ENCODE measurements at regions not wholly inside any gene's neighbourhood (a gene's known extent, or its start where the extent isn't known, plus 50 kb on each side); places are given as distances from the start of the nearest gene placed in this dataset.
"Not testable (repeated sequence)": the region's sequence is repeated elsewhere in the genome, so short reads cannot be mapped to it uniquely, and the experiment has no call there.

DNA sequence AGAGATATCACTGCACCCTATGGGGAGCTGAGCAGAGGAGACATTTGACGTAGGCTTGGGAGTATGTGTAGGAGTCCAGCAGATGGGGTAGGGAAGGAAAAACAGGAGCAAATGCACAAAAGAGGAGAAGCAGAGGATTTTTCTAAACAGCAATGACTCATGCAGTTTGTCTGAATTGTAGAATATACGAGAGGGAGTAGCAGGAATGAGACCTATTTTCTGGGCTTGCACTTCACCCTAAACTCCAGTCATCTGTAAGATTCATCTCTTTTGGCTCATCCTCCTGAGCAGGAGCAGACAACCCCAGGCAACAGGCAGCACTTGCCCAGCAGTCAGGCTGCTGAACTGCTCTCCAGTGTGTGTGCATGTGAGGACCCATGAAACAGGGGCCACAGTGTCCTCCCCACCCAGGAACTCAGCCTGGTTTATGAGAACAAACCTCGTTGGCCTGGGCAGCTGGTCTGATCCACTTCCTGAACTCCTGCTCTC, 100.2 kb upstream of the CDC42EP3 start:
- H2AFZ ChIP-seq (ENCODE audit: low read length, unreplicated experiment) = no peak overlapping the region
- H3K4me3 ChIP-seq (ENCODE audit: low read depth, low read length) = no peak overlapping the region
- peak overlapping the region; percentile 31 for H3K27ac ChIP-seq (ENCODE audit: low read depth, low read length)
- no peaks in the 10 kb centered on the region for H3K36me3 ChIP-seq (ENCODE audit: insufficient read depth, low read length)
- peaks cover 63% of the 10 kb centered on the region for H3K4me1 ChIP-seq (ENCODE audit: control insufficient read depth, insufficient read depth, low read length, unreplicated experiment)
- no peaks in the 10 kb centered on the region for H3K79me2 ChIP-seq (ENCODE audit: control insufficient read depth, insufficient read depth, low read length, unreplicated experiment)
- no peaks in the 10 kb centered on the region for H3K27me3 ChIP-seq (ENCODE audit: insufficient read depth, low read length)

GRCh38 chr2:37773371-37774130, 102.1 kb upstream of the CDC42EP3 start:
- Histone ChIP-seq H3K4me1 (ENCODE audit: control insufficient read depth, insufficient read depth, low read length, unreplicated experiment) (peaks cover 63% of the 10 kb centered on the region), H3K4me3 (ENCODE audit: low read depth, low read length) (no peak overlapping the region), H3K36me3 (ENCODE audit: insufficient read depth, low read length) (no peaks in the 10 kb centered on the region), H2AFZ (ENCODE audit: low read length, unreplicated experiment) (no peak overlapping the region), H3K27me3 (ENCODE audit: insufficient read depth, low read length) (no peaks in the 10 kb centered on the region), H3K79me2 (ENCODE audit: control insufficient read depth, insufficient read depth, low read length, unreplicated experiment) (no peaks in the 10 kb centered on the region), H3K27ac (ENCODE audit: low read depth, low read length) (no peak overlapping the region)

GRCh38 chr2:37774171-37774944, 102.9 kb upstream of the CDC42EP3 start:
- not testable (repeated sequence) for H3K36me3 ChIP-seq (ENCODE audit: insufficient read depth, low read length); H3K27ac ChIP-seq (ENCODE audit: low read depth, low read length); H3K79me2 ChIP-seq (ENCODE audit: control insufficient read depth, insufficient read depth, low read length, unreplicated experiment); H2AFZ ChIP-seq (ENCODE audit: low read length, unreplicated experiment); H3K27me3 ChIP-seq (ENCODE audit: insufficient read depth, low read length); H3K4me3 ChIP-seq (ENCODE audit: low read depth, low read length)
- peaks cover 63% of the 10 kb centered on the region for H3K4me1 ChIP-seq (ENCODE audit: control insufficient read depth, insufficient read depth, low read length, unreplicated experiment)

DNA sequence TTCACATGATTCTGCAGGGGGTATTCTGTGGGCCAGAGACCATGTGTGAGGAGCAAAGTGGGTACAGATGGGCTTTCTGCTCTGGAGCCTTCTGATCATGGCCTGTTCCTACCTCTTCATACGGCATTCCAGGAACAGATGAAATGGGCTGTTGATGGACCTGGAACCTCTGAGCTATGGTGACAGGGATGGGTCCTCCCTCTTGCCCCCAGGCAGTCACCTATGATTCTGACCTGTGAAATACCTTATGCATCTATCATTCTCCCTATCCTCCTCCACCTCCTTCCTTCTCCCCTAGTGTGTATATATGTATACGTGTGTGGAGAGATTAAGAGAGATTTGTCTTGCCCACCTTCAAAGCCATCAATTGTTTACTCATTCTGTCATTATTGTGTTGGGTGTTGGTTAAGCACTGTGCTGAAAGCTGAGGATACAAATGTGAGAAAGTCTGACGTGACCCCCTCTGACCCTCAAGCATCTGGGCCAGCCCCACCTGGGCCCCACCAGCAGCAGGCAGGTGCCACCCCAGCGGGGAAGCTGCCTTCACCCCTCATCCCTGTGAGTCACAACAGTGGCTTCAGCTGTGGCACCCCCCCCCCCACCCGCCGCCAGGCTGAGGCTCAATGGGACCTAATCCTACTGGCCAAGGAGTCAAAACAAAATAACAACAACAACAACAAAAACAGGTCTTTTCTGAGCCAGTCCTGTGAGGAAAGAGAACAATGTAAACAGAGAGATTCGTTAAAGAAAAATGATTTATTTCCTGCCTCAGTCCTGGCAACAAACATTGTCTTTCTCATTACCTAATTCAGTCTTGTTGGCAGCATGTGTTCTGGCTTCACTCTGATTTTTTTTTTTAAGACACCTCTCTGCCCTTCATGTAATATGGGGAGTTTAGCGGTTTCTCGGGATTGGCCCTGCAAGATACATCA, 103.8 kb upstream of the CDC42EP3 start:
- no peaks in the 10 kb centered on the region for H3K27me3 ChIP-seq (ENCODE audit: insufficient read depth, low read length)
- peak overlapping the region; percentile 87 for H3K27ac ChIP-seq (ENCODE audit: low read depth, low read length)
- peak overlapping the region; percentile 28; the same call in 1 of the 2 replicates for H3K4me3 ChIP-seq (ENCODE audit: low read depth, low read length)
- no peaks in the 10 kb centered on the region for H3K79me2 ChIP-seq (ENCODE audit: control insufficient read depth, insufficient read depth, low read length, unreplicated experiment)
- peak overlapping the region; percentile 44 for H2AFZ ChIP-seq (ENCODE audit: low read length, unreplicated experiment)
- H3K4me1 ChIP-seq (ENCODE audit: control insufficient read depth, insufficient read depth, low read length, unreplicated experiment) = peaks cover 67% of the 10 kb centered on the region
- no peaks in the 10 kb centered on the region for H3K36me3 ChIP-seq (ENCODE audit: insufficient read depth, low read length)

DNA sequence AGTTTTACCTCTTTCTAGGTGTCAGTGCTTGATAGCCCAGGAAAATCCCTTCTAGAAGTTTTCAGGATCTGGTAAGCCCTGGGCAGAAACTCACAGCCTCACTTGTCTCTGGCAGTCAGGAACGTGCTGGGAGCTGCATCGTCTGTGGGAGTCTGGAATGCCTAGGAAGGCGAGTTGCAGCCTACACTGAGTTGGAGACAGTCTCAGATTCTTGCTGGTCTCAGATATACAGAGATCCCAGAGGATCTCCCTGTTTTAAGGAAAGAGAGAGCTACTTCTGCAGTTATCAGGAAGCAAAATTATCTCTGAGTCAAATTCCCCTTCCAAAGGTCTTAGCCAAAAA, 104.4 kb upstream of the CDC42EP3 start:
- Histone ChIP-seq H2AFZ (ENCODE audit: low read length, unreplicated experiment) (peak overlapping the region; percentile 44), H3K27me3 (ENCODE audit: insufficient read depth, low read length) (no peaks in the 10 kb centered on the region), H3K4me3 (ENCODE audit: low read depth, low read length) (peak overlapping the region; percentile 28; the same call in 1 of the 2 replicates), H3K36me3 (ENCODE audit: insufficient read depth, low read length) (no peaks in the 10 kb centered on the region), H3K4me1 (ENCODE audit: control insufficient read depth, insufficient read depth, low read length, unreplicated experiment) (peaks cover 74% of the 10 kb centered on the region), H3K27ac (ENCODE audit: low read depth, low read length) (peak overlapping the region; percentile 87), H3K79me2 (ENCODE audit: control insufficient read depth, insufficient read depth, low read length, unreplicated experiment) (no peaks in the 10 kb centered on the region)

DNA sequence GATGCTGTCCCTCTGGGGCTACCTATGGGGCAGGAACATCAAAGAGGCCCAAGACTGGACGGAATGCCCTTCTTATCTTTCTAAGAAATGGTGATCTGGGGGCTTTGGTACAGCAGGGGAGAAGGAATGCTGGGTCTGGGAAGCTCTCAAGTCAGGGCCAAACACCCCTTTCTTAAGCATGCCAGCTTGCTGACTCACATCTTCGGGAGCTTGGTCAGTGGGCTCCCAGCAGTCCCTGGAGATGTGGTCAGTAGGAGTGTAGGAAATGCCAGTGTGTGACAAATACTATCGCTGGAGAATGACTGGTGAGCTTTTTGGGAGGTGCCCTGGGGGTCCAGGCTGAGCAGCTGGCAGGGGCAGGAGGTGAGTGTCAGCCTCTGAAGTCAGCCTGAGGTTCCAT, 105.0 kb upstream of the CDC42EP3 start:
- peak overlapping the region; percentile 28; the same call in 1 of the 2 replicates for H3K4me3 ChIP-seq (ENCODE audit: low read depth, low read length)
- no peaks in the 10 kb centered on the region for H3K79me2 ChIP-seq (ENCODE audit: control insufficient read depth, insufficient read depth, low read length, unreplicated experiment)
- no peaks in the 10 kb centered on the region for H3K36me3 ChIP-seq (ENCODE audit: insufficient read depth, low read length)
- H3K4me1 ChIP-seq (ENCODE audit: control insufficient read depth, insufficient read depth, low read length, unreplicated experiment) = peaks cover 76% of the 10 kb centered on the region
- H3K27ac ChIP-seq (ENCODE audit: low read depth, low read length) = peak overlapping the region; percentile 87
- no peaks in the 10 kb centered on the region for H3K27me3 ChIP-seq (ENCODE audit: insufficient read depth, low read length)
- peak overlapping the region; percentile 44 for H2AFZ ChIP-seq (ENCODE audit: low read length, unreplicated experiment)

DNA sequence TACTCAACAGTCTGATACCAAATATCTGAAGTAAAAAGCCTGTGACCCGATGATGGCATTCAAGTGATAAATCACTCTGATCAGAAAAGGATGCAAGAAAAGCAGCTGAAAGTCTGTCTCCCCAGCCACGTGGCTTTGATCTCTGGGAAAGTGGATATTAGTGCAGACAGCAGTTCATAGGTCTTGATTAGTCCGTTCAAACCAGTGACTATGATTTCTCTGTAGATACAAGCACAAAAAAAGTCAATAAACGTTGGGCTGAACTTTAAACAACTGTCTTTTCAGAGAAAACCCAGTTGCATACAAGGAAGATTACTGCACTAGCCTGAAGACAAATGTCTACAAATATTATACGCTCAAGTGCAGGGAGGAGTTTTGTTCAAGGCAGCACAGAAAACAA, 107.7 kb upstream of the CDC42EP3 start:
- no peak overlapping the region for H3K4me3 ChIP-seq (ENCODE audit: low read depth, low read length)
- H3K4me1 ChIP-seq (ENCODE audit: control insufficient read depth, insufficient read depth, low read length, unreplicated experiment) = peaks cover 83% of the 10 kb centered on the region
- no peaks in the 10 kb centered on the region for H3K27me3 ChIP-seq (ENCODE audit: insufficient read depth, low read length)
- no peak overlapping the region for H3K27ac ChIP-seq (ENCODE audit: low read depth, low read length)
- H3K36me3 ChIP-seq (ENCODE audit: insufficient read depth, low read length) = no peaks in the 10 kb centered on the region
- H3K79me2 ChIP-seq (ENCODE audit: control insufficient read depth, insufficient read depth, low read length, unreplicated experiment) = no peaks in the 10 kb centered on the region
- H2AFZ ChIP-seq (ENCODE audit: low read length, unreplicated experiment) = no peak overlapping the region

- peak overlapping the region; percentile 13 for H3K27ac ChIP-seq (ENCODE audit: low read depth, low read length)
- H2AFZ ChIP-seq (ENCODE audit: low read length, unreplicated experiment) = no peak overlapping the region
- peaks cover 83% of the 10 kb centered on the region for H3K4me1 ChIP-seq (ENCODE audit: control insufficient read depth, insufficient read depth, low read length, unreplicated experiment)
Measured at GRCh38 chr2:37779611-37780386, 108.4 kb upstream of the CDC42EP3 start.

DNA sequence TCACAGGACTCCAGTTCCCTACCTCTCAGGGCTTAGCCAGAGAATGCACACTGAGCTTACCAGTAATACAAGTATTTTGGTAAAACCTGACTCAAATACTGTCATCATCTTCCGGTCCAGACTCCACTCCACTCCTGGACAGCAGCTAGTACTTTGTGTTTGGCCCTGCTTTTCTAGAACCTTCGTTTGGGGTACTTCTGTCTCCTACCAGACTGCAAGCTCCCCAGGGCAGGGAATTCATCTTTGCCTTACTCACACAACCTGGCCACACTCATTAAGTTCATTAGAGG, 108.9 kb upstream of the CDC42EP3 start:
- H3K27me3 ChIP-seq (ENCODE audit: insufficient read depth, low read length) = no peaks in the 10 kb centered on the region
- peak overlapping the region; percentile 13 for H3K27ac ChIP-seq (ENCODE audit: low read depth, low read length)
- no peaks in the 10 kb centered on the region for H3K36me3 ChIP-seq (ENCODE audit: insufficient read depth, low read length)
- peaks cover 78% of the 10 kb centered on the region for H3K4me1 ChIP-seq (ENCODE audit: control insufficient read depth, insufficient read depth, low read length, unreplicated experiment)
- no peak overlapping the region; the same call in 1 of the 2 replicates for H3K4me3 ChIP-seq (ENCODE audit: low read depth, low read length)
- no peak overlapping the region for H2AFZ ChIP-seq (ENCODE audit: low read length, unreplicated experiment)
- no peaks in the 10 kb centered on the region for H3K79me2 ChIP-seq (ENCODE audit: control insufficient read depth, insufficient read depth, low read length, unreplicated experiment)

More at GRCh38 chr2:37779611-37780386, 108.4 kb upstream of the CDC42EP3 start:
- Histone ChIP-seq H3K4me3 (ENCODE audit: low read depth, low read length) (no peak overlapping the region), H3K79me2 (ENCODE audit: control insufficient read depth, insufficient read depth, low read length, unreplicated experiment) (no peaks in the 10 kb centered on the region), H3K27me3 (ENCODE audit: insufficient read depth, low read length) (no peaks in the 10 kb centered on the region), H3K36me3 (ENCODE audit: insufficient read depth, low read length) (no peaks in the 10 kb centered on the region)

DNA sequence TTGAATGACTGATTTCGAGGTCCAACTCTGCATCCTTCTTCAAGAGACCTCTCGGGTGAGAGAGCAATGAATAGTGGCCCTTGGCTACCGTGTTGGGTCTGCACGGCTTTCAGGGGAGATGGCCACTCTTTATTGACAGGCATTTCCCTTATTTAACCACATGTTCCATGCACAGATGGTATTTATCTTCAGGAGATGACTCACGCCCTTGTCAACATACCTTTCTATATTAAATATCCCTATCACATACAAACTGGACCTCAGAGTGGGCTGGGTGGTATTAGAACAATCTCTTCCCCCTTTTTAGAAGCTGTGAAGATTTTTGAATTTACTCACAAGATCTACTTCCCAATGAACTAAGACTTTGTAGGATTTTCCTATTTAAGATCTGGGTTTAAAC, 109.6 kb upstream of the CDC42EP3 start:
- Histone ChIP-seq H3K27me3 (ENCODE audit: insufficient read depth, low read length) (no peaks in the 10 kb centered on the region), H3K4me3 (ENCODE audit: low read depth, low read length) (peak overlapping the region; percentile 31; the same call in 1 of the 2 replicates), H3K79me2 (ENCODE audit: control insufficient read depth, insufficient read depth, low read length, unreplicated experiment) (no peaks in the 10 kb centered on the region), H3K4me1 (ENCODE audit: control insufficient read depth, insufficient read depth, low read length, unreplicated experiment) (peaks cover 71% of the 10 kb centered on the region), H2AFZ (ENCODE audit: low read length, unreplicated experiment) (no peak overlapping the region), H3K36me3 (ENCODE audit: insufficient read depth, low read length) (no peaks in the 10 kb centered on the region), H3K27ac (ENCODE audit: low read depth, low read length) (peak overlapping the region; percentile 69)

Measured in ACC112 (cell line).